CD4-positive, alpha-beta T cell treated with Interleukin-6 at 100 ng/mL for 8 hours (primary cell): ENCODE measurements at regions not wholly inside any gene's neighbourhood (a gene's known extent, or its start where the extent isn't known, plus 50 kb on each side); places are given as distances from the start of the nearest gene placed in this dataset.

Experiments used
- DNase-seq: peaks from one replicate; pipeline ENCODE4 v3.0.0-alpha.2; 2020; ENCODE audit warnings: mixed read lengths, low spot score

DNA sequence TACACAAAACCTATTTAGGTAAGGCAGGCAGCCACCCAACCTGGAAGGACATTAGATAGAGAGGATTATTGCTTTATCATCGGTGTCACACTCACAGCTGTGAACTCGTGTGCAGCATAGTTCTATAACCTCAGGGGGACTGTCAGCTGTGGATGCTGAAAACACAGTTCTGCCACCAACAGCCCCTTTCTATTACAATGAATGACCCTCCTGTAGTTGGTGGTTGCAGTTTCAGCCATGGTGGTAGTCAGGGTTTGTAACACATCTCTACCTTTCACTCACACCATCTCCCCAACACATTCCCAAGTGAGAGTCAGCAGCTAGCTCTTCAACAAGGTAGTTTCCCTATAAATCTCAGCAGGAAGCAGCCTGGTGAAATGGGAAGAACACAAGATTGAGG, 136.8 kb downstream of the ZC3H11B start:
- DNase-seq: no peak

DNA sequence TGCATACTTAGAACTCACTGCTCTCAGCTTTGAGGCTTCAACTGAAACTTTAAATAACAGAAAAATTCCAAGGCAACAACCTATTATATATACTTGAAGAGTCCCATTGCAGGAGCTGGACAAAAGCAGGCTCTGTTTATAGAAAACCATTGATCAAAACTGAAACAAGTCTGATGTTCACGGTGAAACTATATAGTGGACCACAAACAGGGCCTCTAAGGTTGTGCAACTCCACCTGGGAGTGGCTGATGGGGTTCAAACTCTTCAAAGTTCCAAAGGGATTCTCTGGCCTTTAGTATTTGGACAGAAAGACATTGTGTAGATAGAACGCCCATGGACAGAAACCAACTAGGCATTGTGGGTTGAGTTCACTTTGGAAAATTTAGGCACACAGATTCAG, 140.3 kb downstream of the ZC3H11B start:
- no peak for DNase-seq

DNA sequence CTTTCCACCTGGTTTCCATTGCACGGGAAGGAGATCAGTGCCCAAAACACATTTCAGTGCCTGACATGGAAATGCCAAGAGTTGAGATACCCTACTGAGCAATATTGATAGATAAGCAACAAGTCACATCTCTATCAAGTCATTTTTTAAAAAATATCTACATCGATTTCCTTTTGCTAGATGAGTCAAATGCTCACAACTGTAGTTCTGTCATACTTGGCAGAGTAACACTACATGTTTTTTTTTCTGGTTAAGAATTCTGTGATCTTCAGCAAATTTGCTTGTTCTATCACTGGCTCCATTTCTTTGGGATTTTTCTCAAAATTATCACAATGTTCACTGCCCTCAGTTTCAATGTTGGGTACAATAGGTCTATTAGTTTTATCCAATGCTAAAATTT, 145.4 kb downstream of the ZC3H11B start:
- DNase-seq: no peak

DNA sequence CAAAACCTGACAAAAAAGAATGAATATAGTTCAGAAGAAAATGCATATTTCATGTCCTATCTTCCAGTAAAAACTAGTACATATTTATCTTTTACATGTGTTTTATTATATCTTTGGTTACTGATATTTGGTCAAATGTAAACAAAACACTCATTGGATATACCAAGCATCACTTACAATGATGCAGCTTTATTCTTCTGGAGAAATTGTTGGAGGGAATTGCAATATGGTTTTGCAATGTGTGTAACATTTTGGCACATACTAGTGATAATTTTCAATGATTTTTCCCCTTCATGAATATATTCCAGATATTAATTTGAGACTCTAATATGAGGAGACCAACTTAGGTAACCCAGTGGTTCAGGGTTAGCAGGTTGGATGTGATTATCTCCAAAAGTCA, 146.1 kb downstream of the ZC3H11B start:
- no peak for DNase-seq

DNA sequence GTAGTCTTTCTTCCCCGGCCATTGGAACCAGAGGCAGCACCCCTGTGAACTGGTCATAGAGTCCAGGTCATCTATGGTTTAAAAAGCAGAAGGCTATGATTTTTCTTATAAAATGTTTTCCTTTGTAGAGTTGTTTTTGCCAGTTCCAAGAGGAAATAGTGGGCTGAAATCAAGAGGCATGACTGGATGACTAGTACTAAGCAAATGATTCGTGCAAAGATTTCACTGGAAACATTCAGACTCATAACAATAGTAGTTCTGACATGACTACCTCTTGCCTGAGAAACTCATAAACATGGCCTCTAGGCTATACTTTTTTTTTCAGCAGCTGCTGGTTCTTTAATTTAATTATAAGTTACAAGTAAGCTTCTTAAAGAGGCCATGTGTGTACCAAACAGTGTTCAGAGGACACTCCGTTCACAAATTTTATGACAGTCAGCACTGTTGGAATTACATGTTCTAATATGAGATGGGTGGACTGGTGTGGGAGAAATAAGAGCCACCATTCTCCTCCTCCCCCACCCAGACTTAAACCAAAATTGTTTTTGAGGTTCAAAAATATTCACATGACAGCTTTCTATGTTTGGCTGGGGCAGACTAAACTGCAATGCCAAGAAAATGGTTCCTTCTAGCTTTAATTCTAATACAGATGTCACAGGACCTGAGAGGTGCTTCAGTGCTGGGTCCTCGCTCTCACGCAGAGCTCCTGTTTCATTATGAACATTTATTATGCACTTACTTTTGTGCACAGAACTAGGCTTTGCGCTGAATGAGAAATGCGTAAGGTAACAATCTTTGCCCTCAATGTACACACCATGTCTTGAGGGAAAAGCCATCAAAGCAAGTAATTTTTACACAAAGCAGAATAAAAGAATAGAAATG, 147.5 kb downstream of the ZC3H11B start:
- no peak for DNase-seq

DNA sequence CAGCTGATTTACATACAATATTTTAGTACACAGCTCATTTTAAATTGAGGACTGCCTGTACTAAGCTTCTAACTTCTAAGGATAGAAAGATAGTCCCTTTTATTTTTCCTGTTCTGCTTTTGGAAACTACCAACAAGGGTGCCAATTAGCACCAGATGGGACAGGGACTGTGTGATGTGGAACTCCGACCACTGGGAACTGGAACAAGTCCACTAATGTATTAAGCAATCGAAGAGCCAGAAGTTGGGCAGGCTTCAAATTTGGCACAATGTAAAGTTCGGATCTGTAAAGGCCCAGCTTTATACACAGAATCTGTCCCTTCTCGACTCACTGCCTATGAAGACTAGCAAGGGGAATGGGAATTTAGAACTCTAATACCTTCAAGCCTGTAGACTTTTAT, 149.3 kb downstream of the ZC3H11B start:
- DNase-seq: no peak

DNA sequence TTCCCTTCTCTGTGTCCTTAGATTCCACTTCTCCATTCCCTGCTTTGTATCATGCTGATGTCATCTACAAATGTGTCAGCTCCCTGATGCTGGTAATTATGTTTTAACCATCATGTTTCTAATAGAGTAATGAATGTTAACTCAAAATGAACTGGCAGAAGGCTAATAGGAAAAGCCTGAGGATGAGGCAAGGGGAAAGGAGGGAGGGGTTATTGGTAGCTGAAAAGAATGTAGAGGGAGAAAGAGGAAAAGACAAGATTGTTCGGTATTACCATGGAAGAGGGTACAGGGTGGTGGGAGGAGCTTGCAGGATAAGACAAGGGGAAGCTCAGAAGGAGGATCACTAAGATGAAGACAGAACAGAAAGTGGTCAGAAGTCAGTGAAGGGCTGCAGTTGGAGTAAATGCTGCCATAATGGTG, 150.9 kb downstream of the ZC3H11B start:
- DNase-seq: no peak

DNA sequence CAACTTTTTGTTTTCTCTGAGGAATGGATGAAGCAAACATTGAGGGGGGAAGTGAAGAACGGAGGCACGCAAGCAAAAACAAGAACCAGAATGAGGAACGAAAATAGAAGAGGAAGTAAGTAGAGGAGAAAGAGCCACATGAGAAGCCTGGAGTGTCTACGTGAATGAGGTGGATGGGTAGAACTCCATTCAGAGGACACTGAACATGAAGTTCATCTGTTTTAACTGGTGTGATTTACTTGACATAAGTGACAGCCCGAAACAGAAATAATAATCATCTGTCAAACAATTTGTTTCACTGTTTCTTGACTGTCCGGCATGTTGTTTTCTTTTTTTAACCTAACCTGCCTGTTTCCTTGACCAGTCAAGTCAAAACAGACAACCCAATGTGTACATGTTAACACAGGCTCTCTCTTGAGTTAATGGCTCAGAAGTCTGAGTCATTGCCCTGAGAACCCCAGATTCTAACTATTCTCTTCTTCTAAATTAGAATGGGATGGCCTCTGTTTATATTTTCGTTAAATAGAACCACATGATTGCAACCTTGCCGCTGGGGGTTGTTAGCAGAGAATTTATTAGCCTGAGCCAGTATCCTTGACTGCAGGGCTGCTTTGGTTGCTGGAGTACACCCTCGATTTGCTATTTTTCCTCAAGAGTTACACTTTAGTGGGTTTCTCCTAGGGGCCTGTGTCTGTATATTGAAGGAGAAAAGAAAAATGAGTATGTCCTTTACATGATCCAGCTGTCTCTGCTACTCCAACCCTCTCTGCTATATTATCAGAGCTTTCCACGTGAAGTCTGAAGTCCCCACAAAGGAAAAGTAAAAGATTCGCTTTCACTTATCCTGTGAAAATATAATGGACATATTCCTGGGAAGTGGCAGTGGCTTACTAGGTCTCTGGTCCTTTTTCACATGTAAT, 151.7 kb downstream of the ZC3H11B start:
- DNase-seq: no peak

DNA sequence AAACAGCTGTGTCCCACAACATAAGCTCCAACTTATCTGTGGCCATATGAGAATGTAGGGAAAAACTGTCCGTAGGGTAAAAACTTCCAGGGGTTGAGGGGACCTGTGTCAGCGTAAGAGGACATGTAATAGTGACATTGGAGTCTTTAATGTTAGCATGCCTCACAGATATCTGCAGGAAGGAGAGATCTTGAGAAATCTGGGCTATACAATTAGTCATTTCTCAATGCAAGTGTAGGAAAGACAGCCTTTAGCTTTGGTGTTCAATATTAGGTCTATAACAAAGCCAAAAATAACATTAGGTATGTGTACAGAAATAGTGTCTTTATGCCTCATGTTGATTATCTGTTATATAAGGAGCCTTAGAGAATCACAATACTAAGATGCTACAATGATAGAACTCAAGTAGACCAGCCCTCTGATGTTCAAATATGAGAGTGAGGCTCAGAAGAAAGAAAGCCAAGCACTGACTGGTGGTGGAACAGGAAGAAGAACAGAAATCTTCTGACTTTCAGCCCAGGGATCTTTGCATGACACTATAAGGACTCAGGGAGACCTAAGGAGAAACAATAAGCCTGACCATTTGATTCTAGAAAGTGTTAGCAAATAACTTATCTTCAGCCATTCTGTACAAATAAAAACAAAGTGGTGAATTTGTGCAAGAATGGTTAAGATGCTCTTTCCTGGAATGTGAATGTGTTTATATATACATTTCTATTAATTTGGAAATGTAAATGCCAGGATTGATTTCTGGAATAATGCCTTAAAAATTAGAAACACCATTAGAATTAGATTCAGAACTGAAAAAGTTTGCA, 152.6 kb downstream of the ZC3H11B start:
- DNase-seq: no peak

DNA sequence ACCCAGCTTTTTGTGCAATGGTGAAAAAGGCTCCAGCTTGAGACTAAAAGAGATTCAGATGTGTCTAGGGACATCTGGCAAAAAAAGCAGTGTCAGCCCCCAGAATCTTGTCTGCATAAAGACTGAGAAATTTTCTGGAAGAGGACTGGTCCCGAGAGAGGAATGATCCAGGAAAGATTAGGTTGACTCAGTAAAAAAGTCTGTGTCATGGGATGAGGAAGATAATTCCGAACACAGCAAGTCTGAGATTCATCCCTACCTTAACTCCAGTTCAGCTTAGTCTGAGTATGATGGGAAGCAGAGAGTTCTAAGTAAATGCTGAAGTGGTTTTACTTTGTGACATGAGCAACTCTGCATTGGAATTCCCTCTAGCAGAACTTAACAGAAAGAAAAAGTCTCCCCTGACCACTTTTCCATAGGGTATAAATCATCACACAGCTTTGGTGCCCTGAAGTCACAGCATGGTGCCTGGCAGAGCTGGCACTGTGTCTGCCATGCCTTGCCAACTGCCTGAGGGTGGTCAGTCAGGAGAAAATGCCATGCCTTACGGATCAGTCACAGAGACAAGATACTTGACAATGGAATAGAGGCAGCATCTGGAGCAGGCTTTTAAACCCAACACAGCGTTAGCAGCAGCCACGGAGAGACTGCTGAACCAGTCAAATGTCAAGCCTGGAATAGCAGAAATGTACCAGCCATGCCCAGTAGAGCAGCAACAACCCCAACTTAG, 153.4 kb downstream of the ZC3H11B start:
- DNase-seq: no peak

DNA sequence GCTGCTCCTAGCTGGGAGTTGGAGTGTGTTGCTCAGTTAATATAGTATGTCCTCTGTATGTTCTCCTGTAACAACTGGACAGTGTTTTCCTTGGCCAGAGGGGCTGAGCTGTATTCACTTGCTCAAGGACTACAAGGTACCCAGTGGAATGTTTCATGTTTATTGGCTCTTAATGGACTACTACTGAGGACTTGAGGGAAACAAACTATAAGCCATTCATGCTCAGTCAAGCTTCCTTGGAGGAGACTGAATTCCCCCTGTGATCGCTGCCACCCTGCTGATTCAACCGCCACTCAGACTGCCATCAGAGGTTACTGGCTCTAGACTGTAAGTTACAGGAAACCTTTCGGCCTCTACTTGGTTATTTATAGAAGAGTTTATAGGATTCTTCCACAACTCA, 166.6 kb downstream of the ZC3H11B start:
- no peak for DNase-seq

DNA sequence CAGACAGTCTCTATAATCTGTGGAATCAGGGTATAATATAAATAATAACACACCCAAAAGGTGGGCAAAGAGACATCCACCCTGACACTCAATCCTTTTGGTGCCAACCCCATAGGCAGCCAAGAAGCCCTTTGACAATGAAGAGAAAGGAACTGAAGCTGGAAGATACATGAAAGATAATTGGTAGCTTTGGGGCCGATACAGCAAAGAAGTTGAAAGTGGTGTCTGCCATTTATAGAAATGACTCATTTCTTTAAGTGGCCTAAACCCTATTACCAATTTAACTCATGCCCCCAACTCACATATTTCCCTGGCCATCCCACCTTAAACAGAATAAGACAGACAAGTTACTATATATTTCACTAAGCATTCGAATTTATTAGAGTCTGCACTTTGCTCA, 167.0 kb downstream of the ZC3H11B start:
- no peak for DNase-seq

DNA sequence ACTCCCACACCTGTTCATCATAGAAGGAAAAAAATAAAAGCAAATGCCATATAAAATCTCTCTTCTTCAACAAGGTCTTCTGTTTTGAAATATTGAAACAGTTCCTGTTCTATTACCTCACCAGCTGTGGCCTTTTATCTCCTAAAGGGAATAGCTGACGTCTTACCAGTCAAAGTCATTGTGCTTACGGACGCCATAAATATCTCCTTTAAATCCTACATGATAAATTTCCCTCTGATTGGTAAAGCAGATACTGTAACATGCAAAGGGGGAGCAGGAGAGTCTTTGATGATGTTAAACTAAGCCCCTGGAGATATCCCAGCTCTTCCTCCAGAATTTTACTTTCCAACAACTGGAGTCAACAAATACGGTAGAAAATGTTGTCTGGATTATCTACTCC, 168.4 kb downstream of the ZC3H11B start:
- no peak for DNase-seq

DNA sequence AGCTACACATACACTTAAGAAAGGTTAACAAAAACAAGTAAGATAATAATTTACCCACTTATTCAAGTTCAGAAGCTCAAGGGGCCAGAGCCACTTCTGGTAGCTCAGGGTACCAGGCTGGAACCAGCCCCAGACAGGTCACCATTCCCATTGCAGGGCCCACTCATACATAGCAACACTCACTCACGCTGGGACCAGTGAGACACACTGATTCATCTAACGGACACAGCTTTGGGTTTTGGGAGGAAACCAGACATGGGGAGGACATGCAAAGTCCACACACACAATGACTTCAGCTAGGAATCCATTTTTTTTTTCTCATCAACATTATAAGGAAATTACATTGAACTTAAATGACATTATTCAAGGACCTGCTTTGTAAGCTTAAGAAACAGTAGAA, 169.1 kb downstream of the ZC3H11B start:
- no peak for DNase-seq

DNA sequence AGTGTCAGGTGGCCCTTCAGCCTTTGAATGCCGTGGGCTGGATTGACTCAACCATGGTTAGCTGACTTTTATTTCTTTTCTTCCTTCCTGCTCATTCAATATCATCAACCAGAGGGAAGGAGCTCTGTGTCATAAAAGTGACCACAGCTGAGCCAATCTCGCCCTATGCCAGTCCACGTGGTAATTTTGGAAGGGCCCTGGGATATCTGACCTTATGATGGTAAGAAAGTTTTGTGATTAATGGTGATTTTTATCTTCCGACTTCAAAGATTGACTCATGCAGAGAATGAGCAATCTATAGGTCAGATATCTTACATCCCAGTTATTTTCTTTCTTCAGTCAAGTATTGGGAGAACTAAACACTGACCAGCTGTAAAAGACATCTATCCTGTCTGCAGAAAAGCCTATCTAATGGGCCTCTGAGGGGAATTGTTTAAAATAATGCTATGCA, 170.3 kb downstream of the ZC3H11B start:
- no peak for DNase-seq

DNA sequence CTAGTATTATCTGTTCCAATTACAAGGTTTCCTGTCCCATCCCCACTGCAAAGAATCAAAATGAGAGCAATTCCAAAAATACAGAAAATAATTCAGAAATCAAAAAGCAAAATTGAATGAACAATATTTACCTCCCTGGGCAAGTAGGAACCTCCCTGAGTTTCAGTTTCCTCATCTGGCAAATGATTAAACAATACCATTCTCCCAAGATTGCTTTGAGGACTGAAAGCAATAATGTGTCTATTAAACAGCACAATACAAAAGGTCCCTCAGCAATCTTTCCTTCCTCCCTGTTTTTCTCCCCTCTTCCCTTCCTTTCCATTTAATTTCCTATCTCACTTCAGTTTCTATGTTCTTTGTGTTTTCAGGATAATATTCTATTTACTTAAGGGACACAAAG, 171.0 kb downstream of the ZC3H11B start:
- DNase-seq: no peak

DNA sequence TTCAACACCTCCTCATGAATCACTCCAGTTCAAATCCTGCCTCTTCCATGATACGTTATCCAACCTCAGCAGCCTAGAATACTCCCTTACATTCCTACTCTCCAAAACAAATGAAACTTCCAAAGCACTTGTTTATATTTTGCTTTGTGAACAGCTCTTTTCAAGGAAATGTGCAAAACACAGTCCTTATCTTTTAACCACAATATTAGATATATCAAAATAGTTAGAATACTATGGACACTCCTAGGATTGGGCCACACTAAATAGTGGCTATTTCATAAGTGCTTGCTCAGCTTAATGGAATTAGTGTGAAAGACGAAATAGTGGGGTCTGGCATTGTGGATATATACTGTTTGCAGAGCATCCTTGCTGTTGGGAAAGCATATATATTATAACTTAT, 173.5 kb downstream of the ZC3H11B start:
- DNase-seq: no peak

DNA sequence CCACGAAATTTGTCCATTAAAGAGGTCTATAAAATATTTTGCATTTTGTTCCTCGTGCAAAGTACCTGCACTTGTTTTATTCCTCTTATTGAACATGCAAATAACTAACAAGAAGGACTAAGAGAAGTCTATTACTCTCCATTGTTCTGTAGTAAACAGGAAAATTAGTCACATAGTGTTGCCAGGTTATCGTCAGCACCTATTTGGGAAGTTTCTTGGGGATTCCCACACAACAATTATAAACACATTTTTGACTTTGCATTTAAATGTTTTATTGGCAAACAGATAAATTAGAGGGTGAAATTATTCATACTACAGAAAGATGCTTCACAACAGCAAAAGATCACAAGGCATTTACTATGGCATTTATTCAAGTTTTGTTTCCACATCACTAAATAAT, 174.5 kb downstream of the ZC3H11B start:
- no peak for DNase-seq

DNA sequence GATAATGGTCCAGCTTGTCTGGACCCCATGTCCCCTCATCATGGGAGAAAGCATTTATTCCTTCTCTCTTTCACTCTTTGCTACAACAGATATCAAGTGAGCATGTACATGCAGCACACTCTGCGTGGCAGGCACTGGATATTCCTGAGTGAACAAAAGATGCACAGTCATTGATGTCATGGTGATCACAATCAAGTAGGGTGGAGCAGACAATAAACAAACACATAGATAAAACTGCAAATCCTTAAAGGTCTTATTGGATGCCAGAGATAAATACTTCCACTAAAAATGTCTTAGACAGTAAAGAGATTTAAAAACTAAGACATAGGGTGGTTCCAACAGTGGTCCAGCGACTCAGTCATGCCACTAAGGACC, 178.0 kb downstream of the ZC3H11B start:
- DNase-seq: no peak

DNA sequence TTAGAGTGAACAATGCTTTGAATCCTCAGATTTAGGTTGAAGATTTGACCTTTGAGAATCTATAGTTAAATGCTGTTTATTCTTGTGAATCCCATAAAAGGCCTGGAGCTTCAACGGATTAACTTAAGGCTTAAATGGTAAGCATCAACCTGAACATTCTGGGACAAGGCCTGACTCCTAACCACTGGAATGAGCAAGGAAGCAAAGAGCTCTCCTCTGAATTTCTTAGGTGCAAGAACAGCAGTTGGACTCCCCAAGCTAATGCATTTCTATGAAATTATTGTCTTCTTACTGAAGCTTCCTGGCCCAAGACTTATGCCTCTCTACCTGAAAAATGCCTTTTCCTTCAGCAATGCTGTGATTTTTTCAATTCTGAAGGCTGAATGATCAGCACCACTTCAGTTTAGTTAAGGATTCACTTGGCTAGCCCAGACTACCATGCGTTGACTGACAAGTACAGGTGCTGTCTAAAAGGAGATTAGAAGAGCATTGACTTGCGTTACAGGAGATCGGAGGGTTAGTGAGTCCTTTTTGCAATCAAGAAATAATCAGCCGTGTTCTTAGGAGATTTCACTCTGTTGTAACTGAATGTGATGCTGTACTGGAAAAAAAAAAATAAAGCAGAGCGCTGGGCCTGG, 178.5 kb downstream of the ZC3H11B start:
- no peak for DNase-seq

DNA sequence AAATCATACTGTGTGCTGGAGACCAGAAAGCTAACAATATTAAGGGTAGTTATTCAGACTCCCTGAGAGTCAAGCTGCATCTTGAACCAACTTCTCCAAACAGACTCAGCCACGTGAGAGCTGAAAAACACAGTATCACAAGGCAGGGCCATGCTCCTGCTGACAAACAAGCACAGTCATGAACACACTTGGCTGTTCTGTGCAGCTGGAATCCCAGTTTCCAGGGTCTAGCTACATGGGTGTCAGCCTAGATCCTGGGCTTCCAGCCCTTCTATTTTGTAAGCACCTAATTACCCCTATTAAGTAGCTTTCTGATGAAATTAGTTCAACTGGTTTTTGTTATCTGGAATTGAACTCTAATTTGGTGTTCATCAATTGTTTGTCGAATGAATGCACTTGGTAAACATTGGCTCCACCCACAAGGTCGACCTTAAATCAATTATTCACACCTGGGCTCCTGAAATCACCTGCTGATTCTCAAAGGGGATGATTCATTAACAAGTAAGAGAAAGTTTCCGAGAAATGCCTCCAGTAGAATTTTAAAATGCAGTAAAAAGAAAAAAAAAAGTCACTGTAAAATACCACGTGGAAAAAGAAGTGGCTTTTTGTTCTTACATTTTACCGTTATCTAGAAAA, 179.3 kb downstream of the ZC3H11B start:
- no peak for DNase-seq
